Osteoblast (primary cell): ENCODE measurements at regions not wholly inside any gene's neighbourhood (a gene's known extent, or its start where the extent isn't known, plus 50 kb on each side); places are given as distances from the start of the nearest gene placed in this dataset.

ENCODE experiments used
- DNase-seq: peaks from one replicate; pipeline ENCODE4 v3.0.0; 2011; ENCODE audit warnings: low spot score, mixed read lengths; ENCODE audit not compliant: insufficient read length; ENCODE audit errors: missing footprints
- H2AFZ ChIP-seq: 2 replicates; pipeline ENCODE4 v1.6.0; 2011; ENCODE audit warnings: mild to moderate bottlenecking, low read length
- H3K27ac ChIP-seq: 2 replicates; pipeline ENCODE4 v1.5.1; 2011; ENCODE audit warnings: mild to moderate bottlenecking, low read depth, low read length, moderate library complexity
- H3K27me3 ChIP-seq: 2 replicates; pipeline ENCODE4 v1.6.0; 2012; ENCODE audit warnings: mild to moderate bottlenecking, control low read depth, inconsistent platforms, low read length, moderate library complexity; ENCODE audit not compliant: insufficient read depth
- H3K36me3 ChIP-seq: 2 replicates; pipeline ENCODE4 v1.5.1; 2011; ENCODE audit warnings: mild to moderate bottlenecking, low read length, control low read depth, moderate library complexity; ENCODE audit not compliant: insufficient read depth
- H3K4me1 ChIP-seq: 2 replicates; pipeline ENCODE4 v1.5.1; 2011; ENCODE audit warnings: mild to moderate bottlenecking, low read length, control low read depth, moderate library complexity; ENCODE audit not compliant: insufficient read depth
- H3K4me2 ChIP-seq: 2 replicates; pipeline ENCODE4 v1.6.0; 2011; ENCODE audit warnings: mild to moderate bottlenecking, low read length; ENCODE audit not compliant: insufficient read depth
- H3K4me3 ChIP-seq: fragments of 200-600 bp; sonication (generic); 3 replicates; pipeline ENCODE4 v1.5.1; 2012; ENCODE audit warnings: mild to moderate bottlenecking, low read length, inconsistent platforms; ENCODE audit not compliant: insufficient read depth
- H3K79me2 ChIP-seq: 2 replicates; pipeline ENCODE4 v1.6.0; 2012; ENCODE audit warnings: mild to moderate bottlenecking, low read length, control low read depth, inconsistent platforms; ENCODE audit not compliant: insufficient read depth
- H3K9me3 ChIP-seq: 2 replicates; pipeline ENCODE4 v1.5.1; 2011; ENCODE audit warnings: low read depth, low read length, control low read depth
- H4K20me1 ChIP-seq: 2 replicates; pipeline ENCODE4 v1.6.0; 2012; ENCODE audit warnings: mild to moderate bottlenecking, low read length, control low read depth; ENCODE audit not compliant: insufficient read depth
- CTCF ChIP-seq: IDR thresholded peaks from 2 replicates; pipeline ENCODE4 v1.5.1; 2011; ENCODE audit warnings: mild to moderate bottlenecking, low read depth, low read length, moderate library complexity; ENCODE audit errors: extremely low read depth

DNA sequence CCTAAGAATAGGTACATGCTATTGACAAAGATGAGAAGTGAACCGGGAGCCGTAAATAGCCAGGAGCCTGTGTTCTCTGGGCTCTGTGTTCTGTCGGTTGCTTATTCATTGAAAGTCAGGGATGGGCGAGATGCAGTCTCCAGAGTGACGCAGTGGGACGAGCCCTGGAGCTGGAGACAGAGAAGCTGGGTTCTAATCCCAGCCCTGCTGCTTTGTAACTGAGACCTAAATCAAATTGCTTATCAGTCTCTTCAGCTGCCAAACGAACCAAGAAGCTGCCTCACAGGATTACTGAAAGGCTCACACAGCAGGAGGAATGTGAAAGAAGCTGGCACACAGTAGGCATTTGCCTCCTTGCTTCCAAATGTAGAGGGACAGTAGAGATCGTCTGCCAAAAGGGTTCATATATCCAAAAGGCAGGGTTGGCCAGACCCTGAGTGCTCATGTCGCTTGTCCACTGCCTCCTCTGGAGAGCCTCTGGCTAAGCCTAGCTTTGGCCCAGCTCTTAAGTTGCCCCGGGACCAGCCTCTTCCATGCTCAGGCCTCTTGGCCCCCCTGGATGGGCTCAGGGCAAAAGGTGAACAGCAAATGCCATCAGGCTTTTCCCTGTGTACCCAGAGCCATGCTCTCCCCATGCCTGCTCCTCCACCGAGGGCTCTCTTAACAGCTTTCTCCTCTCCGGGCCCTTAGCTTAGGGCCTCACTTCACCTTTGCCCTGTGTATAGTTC, 134.2 kb upstream of the IPO9 start:
- Histone ChIP-seq H3K79me2 (peaks cover 80% of the 10 kb centered on the region), H4K20me1 (peaks cover 58% of the 10 kb centered on the region), H3K9me3 (no peaks in the 10 kb centered on the region), H3K27me3 (no peaks in the 10 kb centered on the region), H3K4me2 (no peak overlapping the region), H3K4me3 (no peak overlapping the region), H3K36me3 (peaks cover 3% of the 10 kb centered on the region), H3K27ac (peak overlapping the region; percentile 21), H3K4me1 (peaks cover 54% of the 10 kb centered on the region), H2AFZ (no peak overlapping the region)
- TF ChIP-seq CTCF: no peak
- DNase-seq: no peak

- Histone ChIP-seq H4K20me1 (peaks cover 54% of the 10 kb centered on the region), H3K27ac (peak overlapping the region; percentile 50), H3K4me1 (peaks cover 54% of the 10 kb centered on the region)
Observed at GRCh38 chr1:201695607-201696006, 133.3 kb upstream of the IPO9 start.

GRCh38 chr1:201696217-201696761, 132.7 kb upstream of the IPO9 start:
- no peaks in the 10 kb centered on the region for H3K27me3 ChIP-seq
- peaks cover 49% of the 10 kb centered on the region for H4K20me1 ChIP-seq

More at GRCh38 chr1:201695607-201696006, 133.3 kb upstream of the IPO9 start:
- Histone ChIP-seq H3K4me2 (peak overlapping the region; percentile 22), H2AFZ (no peak overlapping the region), H3K36me3 (peaks cover 3% of the 10 kb centered on the region), H3K79me2 (peaks cover 79% of the 10 kb centered on the region), H3K27me3 (no peaks in the 10 kb centered on the region), H3K9me3 (no peaks in the 10 kb centered on the region), H3K4me3 (no peak overlapping the region)
- DNase-seq: no peak
- TF ChIP-seq CTCF: no peak

More at GRCh38 chr1:201696217-201696761, 132.7 kb upstream of the IPO9 start:
- H2AFZ ChIP-seq: no peak overlapping the region
- peaks cover 73% of the 10 kb centered on the region for H3K79me2 ChIP-seq
- no peak for TF ChIP-seq CTCF
- peaks cover 54% of the 10 kb centered on the region for H3K4me1 ChIP-seq
- H3K9me3 ChIP-seq: no peaks in the 10 kb centered on the region
- H3K36me3 ChIP-seq: peaks cover 3% of the 10 kb centered on the region
- peak; percentile 95 for DNase-seq
- no peak overlapping the region for H3K4me3 ChIP-seq
- H3K27ac ChIP-seq: peak overlapping the region; percentile 50
- peak overlapping the region; percentile 22 for H3K4me2 ChIP-seq
